OCI-LY1 (cell line): ENCODE measurements at regions not wholly inside any gene's neighbourhood (a gene's known extent, or its start where the extent isn't known, plus 50 kb on each side); places are given as distances from the start of the nearest gene placed in this dataset.

ENCODE experiments used
- CTCF ChIP-seq: fragments of 200-600 bp; sonication (generic), shearing (Covaris generic); IDR thresholded peaks from 2 replicates; pipeline ENCODE4 v1.5.1; 2017; ENCODE audit warnings: mild to moderate bottlenecking, antibody characterized with exemption, low read length, moderate library complexity, mixed read lengths
- EZH2 ChIP-seq: fragments of 200-600 bp; sonication (generic), shearing (Covaris generic); IDR thresholded peaks from 2 replicates; pipeline ENCODE4 v1.8.0; 2017; ENCODE audit warnings: borderline replicate concordance, mixed run types, mild to moderate bottlenecking, antibody characterized with exemption, low read length, moderate library complexity, mixed read lengths

- TF ChIP-seq CTCF (no peak), EZH2 (no peak)
Observed at GRCh38 chr5:125370461-125371205, 624.2 kb upstream of the ZNF608 start.
